Pancreas (tissue), 10 donors: ENCODE measurements at regions not wholly inside any gene's neighbourhood (a gene's known extent, or its start where the extent isn't known, plus 50 kb on each side); places are given as distances from the start of the nearest gene placed in this dataset.
A peak's percentile ranks its signal among the peaks of the same experiment; 100 is the strongest.

Source experiments
- ATAC-seq, 4 donors: fragments of 200-7000 bp; cut with Tn5 transposase; one replicate each; pipeline versions ENCODE4 v1.8.0 to v1.9.1; 2020; ENCODE audit warnings: mild to moderate bottlenecking in 4 of 4, moderate library complexity in 4 of 4
- DNase-seq, 6 donors: peaks; one replicate each; pipeline ENCODE4 v3.0.0-alpha.2; 2020
- FAIRE-seq: peaks from 2 replicates; lab custom pipeline; 2012; peaks lifted over from hg19 to GRCh38; lab: Jason Lieb, UNC
- H3K27ac ChIP-seq, 4 donors: fragments of 200-600 bp; sonication (generic); 1 replicate in 3 of 4; 2 replicates in 1 of 4; pipeline versions ENCODE4 v1.5.0 to v1.8.0; 2020
- H3K27me3 ChIP-seq, 4 donors: fragments of 200-600 bp; one replicate each; pipeline ENCODE4 v1.8.0; 2021
- H3K36me3 ChIP-seq, 3 donors: fragments of 200-600 bp; sonication (generic) in 1 of 3; one replicate each; pipeline versions ENCODE4 v1.5.0 to v1.8.0; 2020 to 2021
- H3K4me1 ChIP-seq, 3 donors: fragments of 200-600 bp; one replicate each; pipeline ENCODE4 v1.8.0; 2021
- H3K4me3 ChIP-seq, 4 donors: fragments of 200-600 bp; sonication (generic) in 2 of 4; one replicate each; pipeline versions ENCODE4 v1.5.0 to v1.8.0; 2020 to 2021
- H3K9me3 ChIP-seq, 4 donors: fragments of 200-600 bp; one replicate each; pipeline ENCODE4 v1.8.0; 2021
- CTCF ChIP-seq, 4 donors: fragments of 200-600 bp; sonication (generic) in 3 of 4; IDR thresholded peaks; one replicate each; pipeline versions ENCODE4 v1.5.0 to v1.8.0; 2021; ENCODE audit warnings: antibody characterized with exemption in 4 of 4
- WGBS, 2 donors: extraction: QIAGEN DNeasy Blood & Tissue Kit; methylation state at CpG; one replicate each; pipeline ENCODE4 v1.1.7; 2013; 5-methylcytosine and 5-hydroxymethylcytosine counted together
- intact Hi-C, 3 donors: fragments of 100-400 bp; cut with DNase I; formaldehyde crosslinking; loops; one replicate each; pipeline versions ENCODE4 v1.11.1 to v1.14.2; 2022
- donor health status: healthy with polysubstance abuse.
- donor health status: DM: no; HTN: no; CAD: no; lungs with moderate emphysema.
- donor health status: DM: no; HTN: no; CAD: no.
- donor health status: control.
- donor health status: control.
- donor health status: Bipolar disorder and iron deficiency.
- donor health status: DM: yes; HTN: yes; CAD: no.
- donor health status: DM: no; HTN: no; CAD: no.
- donor health status: DM: no; HTN: no; CAD: no.
- donor health status: DM: yes; HTN: yes; CAD: no.

GRCh38 chr13:38624822-38625221 lies 62.1 kb upstream of the FREM2 start:
- no peaks in the 10 kb centered on the region for H3K9me3 ChIP-seq
- H3K27me3 ChIP-seq = no peaks in the 10 kb centered on the region
- no peaks in the 10 kb centered on the region for H3K4me1 ChIP-seq
- FAIRE-seq (no peak), DNase-seq (no peak), ATAC-seq (peak in 1 of 4 donors; percentile 15)
- intact Hi-C loops = no loop called here
- H3K27ac ChIP-seq = no peak overlapping the region
- H3K4me3 ChIP-seq = peak overlapping the region in 1 of 4 donors; percentile 23
- no peaks in the 10 kb centered on the region for H3K36me3 ChIP-seq
- WGBS, 2 donors = 40 to 47% methylated on average over 10 of the region's 10 CpGs
- TF ChIP-seq CTCF (IDR thresholded peaks at IDR 0.05) = no peak

GRCh38 chr13:38628554-38628953 lies 58.3 kb upstream of the FREM2 start:
- no peaks in the 10 kb centered on the region for H3K36me3 ChIP-seq
- no peak overlapping the region for H3K27ac ChIP-seq
- no peaks in the 10 kb centered on the region for H3K4me1 ChIP-seq
- WGBS, 2 donors = 81 to 88% methylated on average over 1 of the region's 1 CpG
- H3K27me3 ChIP-seq = no peaks in the 10 kb centered on the region
- H3K4me3 ChIP-seq = no peak overlapping the region
- TF ChIP-seq CTCF (IDR thresholded peaks at IDR 0.05) = no peak
- FAIRE-seq (no peak), DNase-seq (no peak), ATAC-seq (no peak)
- intact Hi-C loops = no loop called here
- H3K9me3 ChIP-seq = no peaks in the 10 kb centered on the region

DNA sequence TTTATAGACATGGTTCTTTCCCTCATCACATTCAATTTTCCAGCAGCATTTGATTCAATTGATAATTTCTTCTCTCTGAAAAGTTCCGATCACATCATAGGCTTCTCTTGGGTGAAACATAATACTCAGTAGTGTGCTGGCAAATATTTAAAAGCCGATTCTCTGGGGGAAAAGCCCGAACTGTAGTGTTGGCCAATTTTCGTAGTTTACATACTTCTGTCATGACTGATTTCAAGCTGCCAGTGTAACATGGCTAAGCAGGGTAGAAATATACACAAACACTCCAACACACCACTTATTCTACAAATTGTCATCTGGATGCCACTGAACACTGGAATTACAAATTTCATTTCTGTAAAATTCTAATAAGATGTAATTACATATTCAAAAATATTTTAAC lies 56.1 kb upstream of the FREM2 start:
- FAIRE-seq (no peak), ATAC-seq (no peak), DNase-seq (no peak)
- peaks cover 0 to 8% (median 5%) of the 10 kb centered on the region in 3 donors for H3K4me1 ChIP-seq
- intact Hi-C loops = no loop called here
- H3K27me3 ChIP-seq = no peaks in the 10 kb centered on the region
- 73 to 78% methylated on average over 4 of the region's 4 CpGs for WGBS, 2 donors
- no peaks in the 10 kb centered on the region for H3K36me3 ChIP-seq
- H3K9me3 ChIP-seq = no peaks in the 10 kb centered on the region
- no peak for TF ChIP-seq CTCF (IDR thresholded peaks at IDR 0.05)
- no peak overlapping the region for H3K4me3 ChIP-seq
- H3K27ac ChIP-seq = no peak overlapping the region

GRCh38 chr13:38635030-38635429 lies 51.8 kb upstream of the FREM2 start:
- ATAC-seq (no peak), FAIRE-seq (no peak), DNase-seq (no peak)
- no peak overlapping the region for H3K4me3 ChIP-seq
- H3K9me3 ChIP-seq = no peaks in the 10 kb centered on the region
- TF ChIP-seq CTCF (IDR thresholded peaks at IDR 0.05) = no peak
- peaks cover 13 to 35% (median 33%) of the 10 kb centered on the region in 3 donors for H3K4me1 ChIP-seq
- 71 to 76% methylated on average over 4 of the region's 4 CpGs for WGBS, 2 donors
- H3K36me3 ChIP-seq = no peaks in the 10 kb centered on the region
- H3K27me3 ChIP-seq = no peaks in the 10 kb centered on the region
- H3K27ac ChIP-seq = peak overlapping the region in 1 of 4 donors; percentile 88
- intact Hi-C loops = no loop called here

DNA sequence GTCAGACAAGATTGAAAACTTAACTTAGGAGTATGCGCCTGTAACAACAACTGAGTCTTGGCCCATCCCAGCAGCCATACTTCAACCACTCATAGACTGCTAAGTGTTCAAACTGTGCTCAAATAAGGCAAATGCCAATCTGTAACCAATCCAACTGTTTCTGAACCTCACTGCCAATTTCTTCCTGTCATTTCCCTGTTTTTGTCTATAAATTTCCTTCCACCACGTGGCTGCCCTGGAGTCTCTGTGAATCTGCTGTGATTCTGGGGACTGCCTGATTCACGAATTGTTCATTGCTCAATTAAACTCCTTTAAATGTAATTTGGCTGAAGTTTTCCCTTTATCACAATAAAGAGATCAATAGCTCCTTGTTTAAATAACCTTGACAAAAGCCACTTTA lies 50.8 kb upstream of the FREM2 start:
- DNase-seq (peak in 2 of 6 donors; percentile 20), FAIRE-seq (no peak), ATAC-seq (peak; percentile 47 to 61 (median 52))
- no peaks in the 10 kb centered on the region for H3K27me3 ChIP-seq
- peak overlapping the region in 2 of 4 donors; percentile 86 to 88 for H3K27ac ChIP-seq
- no peak for TF ChIP-seq CTCF (IDR thresholded peaks at IDR 0.05)
- H3K4me3 ChIP-seq = no peak overlapping the region
- intact Hi-C loops = no loop called here
- no peaks in the 10 kb centered on the region for H3K9me3 ChIP-seq
- peaks cover 13 to 35% (median 33%) of the 10 kb centered on the region in 3 donors for H3K4me1 ChIP-seq
- WGBS, 2 donors = 34 to 35% methylated on average over 3 of the region's 3 CpGs
- no peaks in the 10 kb centered on the region for H3K36me3 ChIP-seq
